H9 (cell line): ENCODE measurements at regions not wholly inside any gene's neighbourhood (a gene's known extent, or its start where the extent isn't known, plus 50 kb on each side); places are given as distances from the start of the nearest gene placed in this dataset.

Experiments used
- DNase-seq: peaks from one replicate; pipeline ENCODE4 v3.0.0-alpha.2; 2017
- H2AFZ ChIP-seq: one replicate; pipeline ENCODE4 v1.6.1; 2013; ENCODE audit warnings: mild to moderate bottlenecking, low read length, control low read depth, moderate library complexity
- H2AK5ac ChIP-seq: 2 replicates; pipeline ENCODE4 v1.6.1; 2013; ENCODE audit warnings: low read length, control low read depth, mixed read lengths; ENCODE audit not compliant: insufficient read length
- H2BK120ac ChIP-seq: one replicate; pipeline ENCODE4 v1.6.1; 2013; ENCODE audit warnings: low read depth, mild to moderate bottlenecking, low read length, control low read depth, inconsistent platforms; ENCODE audit not compliant: poor library complexity, severe bottlenecking
- H2BK12ac ChIP-seq: 2 replicates; pipeline ENCODE4 v1.6.1; 2013; ENCODE audit warnings: low read length, control low read depth, mixed read lengths, low read depth; ENCODE audit not compliant: insufficient read length
- H2BK15ac ChIP-seq: 2 replicates; pipeline ENCODE4 v1.6.1; 2013; ENCODE audit warnings: low read depth, low read length, control low read depth
- H2BK20ac ChIP-seq: one replicate; pipeline ENCODE4 v1.6.1; 2013; ENCODE audit warnings: low read depth, mild to moderate bottlenecking, low read length, control low read depth, inconsistent platforms; ENCODE audit not compliant: poor library complexity, severe bottlenecking
- H2BK5ac ChIP-seq: 2 replicates; pipeline ENCODE4 v1.6.1; 2013; ENCODE audit warnings: low read length, control low read depth, mixed read lengths; ENCODE audit not compliant: insufficient read length
- H3K14ac ChIP-seq: 2 replicates; pipeline ENCODE4 v1.6.1; 2013; ENCODE audit warnings: low read length, control low read depth; ENCODE audit not compliant: insufficient read depth
- H3K18ac ChIP-seq: 2 replicates; pipeline ENCODE4 v1.6.1; 2013; ENCODE audit warnings: low read depth, mild to moderate bottlenecking, mixed read lengths, low read length, control low read depth; ENCODE audit not compliant: insufficient read length
- H3K23ac ChIP-seq: 2 replicates; pipeline ENCODE4 v1.6.1; 2013; ENCODE audit warnings: low read length, control low read depth, mixed read lengths, low read depth; ENCODE audit not compliant: insufficient read length
- H3K23me2 ChIP-seq: 2 replicates; pipeline ENCODE4 v1.6.1; 2013; ENCODE audit warnings: low read depth, mild to moderate bottlenecking, mixed read lengths, low read length, control low read depth; ENCODE audit not compliant: insufficient read length, poor library complexity, severe bottlenecking
- H3K27ac ChIP-seq: 2 replicates; pipeline ENCODE4 v1.5.1; 2013; ENCODE audit warnings: low read length, control low read depth, mixed read lengths, low read depth; ENCODE audit not compliant: insufficient read length
- H3K27me3 ChIP-seq: 2 replicates; pipeline ENCODE4 v1.6.1; 2013; ENCODE audit warnings: low read length, control low read depth, inconsistent platforms; ENCODE audit not compliant: insufficient read depth
- H3K4ac ChIP-seq: 2 replicates; pipeline ENCODE4 v1.6.1; 2013; ENCODE audit warnings: low read depth, mild to moderate bottlenecking, control low read depth, inconsistent platforms, low read length, moderate library complexity
- H3K4me1 ChIP-seq: 2 replicates; pipeline ENCODE4 v1.6.1; 2013; ENCODE audit warnings: low read length, control low read depth, inconsistent platforms; ENCODE audit not compliant: insufficient read depth
- H3K4me2 ChIP-seq: 2 replicates; pipeline ENCODE4 v1.6.1; 2013; ENCODE audit warnings: low read length, control low read depth, mixed read lengths; ENCODE audit not compliant: insufficient read length, insufficient read depth
- H3K56ac ChIP-seq: 2 replicates; pipeline ENCODE4 v1.6.1; 2013; ENCODE audit warnings: low read depth, mild to moderate bottlenecking, mixed read lengths, low read length, control low read depth; ENCODE audit not compliant: insufficient read length
- H3K79me1 ChIP-seq: 2 replicates; pipeline ENCODE4 v1.6.1; 2013; ENCODE audit warnings: low read depth, mild to moderate bottlenecking, moderate library complexity, low read length, control low read depth, inconsistent platforms; ENCODE audit not compliant: insufficient read depth, poor library complexity, severe bottlenecking
- H3K79me2 ChIP-seq: 2 replicates; pipeline ENCODE4 v1.6.1; 2013; ENCODE audit warnings: low read length, control low read depth, inconsistent platforms; ENCODE audit not compliant: insufficient read depth
- H3K9ac ChIP-seq: 2 replicates; pipeline ENCODE4 v1.6.1; 2013; ENCODE audit warnings: low read length, control low read depth, mixed read lengths; ENCODE audit not compliant: insufficient read length; ENCODE audit errors: extremely low read depth
- H3K9me3 ChIP-seq: one replicate; pipeline ENCODE4 v1.6.1; 2013; ENCODE audit warnings: low read depth, low read length, inconsistent platforms; ENCODE audit not compliant: control insufficient read depth
- H3T11ph ChIP-seq: one replicate; pipeline ENCODE4 v1.6.1; 2013; ENCODE audit warnings: mild to moderate bottlenecking, low read length, control low read depth, inconsistent platforms
- H4K20me1 ChIP-seq: one replicate; pipeline ENCODE4 v1.6.1; 2013; ENCODE audit not compliant: control insufficient read depth, insufficient read length, insufficient read depth
- H4K5ac ChIP-seq: 2 replicates; pipeline ENCODE4 v1.6.1; 2013; ENCODE audit warnings: low read depth, mild to moderate bottlenecking, mixed read lengths, low read length, control low read depth; ENCODE audit not compliant: insufficient read length
- H4K8ac ChIP-seq: replicated peaks from 2 replicates; pipeline ENCODE4 v1.6.1; 2013; ENCODE audit warnings: low read length, control low read depth, mixed read lengths, low read depth; ENCODE audit not compliant: insufficient read length
- H4K91ac ChIP-seq: 2 replicates; pipeline ENCODE4 v1.6.1; 2013; ENCODE audit warnings: low read depth, mild to moderate bottlenecking, moderate library complexity, mixed read lengths, low read length, control low read depth; ENCODE audit not compliant: insufficient read length
- H3K27ac Mint-ChIP-seq, 3 experiments: 2 replicates in 2 of 3; 3 replicates in 1 of 3; pipeline ENCODE4 v1.8.0; 2020 to 2021; ENCODE audit warnings: mixed read lengths in 3 of 3, mild to moderate bottlenecking in 1 of 3, moderate library complexity in 1 of 3
- H3K27me3 Mint-ChIP-seq: 2 replicates; pipeline ENCODE4 v1.8.0; 2021; ENCODE audit warnings: low read depth, mild to moderate bottlenecking, moderate library complexity, mixed read lengths
- H3K36me3 Mint-ChIP-seq, 3 experiments: 2 replicates in 2 of 3; 3 replicates in 1 of 3; pipeline ENCODE4 v1.8.0; 2020 to 2021; ENCODE audit warnings: low read depth in 3 of 3, mixed read lengths in 3 of 3; ENCODE audit not compliant: insufficient read depth in 1 of 3
- H3K4me1 Mint-ChIP-seq, 2 experiments: 2 replicates each; pipeline ENCODE4 v1.8.0; 2020; ENCODE audit warnings: mixed read lengths in 2 of 2
- H3K4me3 Mint-ChIP-seq, 2 experiments: 2 replicates in 1 of 2; 3 replicates in 1 of 2; pipeline ENCODE4 v1.8.0; 2020 to 2021; ENCODE audit warnings: mild to moderate bottlenecking in 2 of 2, mixed read lengths in 2 of 2, moderate library complexity in 1 of 2
- H3K9me3 Mint-ChIP-seq, 2 experiments: 2 replicates in 1 of 2; 3 replicates in 1 of 2; pipeline ENCODE4 v1.8.0; 2020; ENCODE audit warnings: mild to moderate bottlenecking in 2 of 2, mixed read lengths in 2 of 2, moderate library complexity in 1 of 2
- CTCF ChIP-seq: fragments of 200-600 bp; sonication (generic); conservative IDR thresholded peaks from 3 replicates; pipeline ENCODE4 v1.8.0; 2021; ENCODE audit warnings: antibody characterized with exemption, mild to moderate bottlenecking
- WGBS: extraction: QIAGEN DNeasy Blood & Tissue Kit; methylation state at CpG from one replicate; pipeline ENCODE4 v1.1.7; 2013; ENCODE audit warnings: missing lambda C conversion rate, low lambda C conversion rate, mixed read lengths; ENCODE audit not compliant: insufficient read length; ENCODE audit errors: extremely low coverage; 5-methylcytosine and 5-hydroxymethylcytosine counted together

DNA sequence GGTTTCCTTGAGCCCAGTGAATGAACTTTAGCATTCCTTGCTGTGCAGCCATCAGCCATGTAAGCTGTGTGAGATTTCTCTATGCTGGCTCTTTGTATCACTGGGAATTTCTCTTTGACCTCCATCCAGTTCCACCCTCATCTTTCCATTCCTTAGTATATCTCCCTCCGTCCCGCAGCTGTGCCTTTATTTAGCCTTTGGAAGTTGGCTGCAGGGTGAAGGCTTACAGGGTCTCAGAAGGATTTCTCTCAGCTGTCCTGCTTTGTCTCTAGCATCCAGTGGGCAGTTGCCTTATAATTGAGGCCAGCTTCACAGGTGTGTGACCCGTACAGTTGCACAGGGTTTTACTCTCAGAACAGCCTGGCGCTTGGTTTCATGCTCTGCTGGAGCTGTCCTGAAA lies 144.3 kb downstream of the PXDC1 start:
- Mint-ChIP-seq H3K27me3 (no peaks in the 10 kb centered on the region; the same call in none of the 2 replicates), H3K27ac (no peak overlapping the region)

More for the DNA sequence above, 144.3 kb downstream of the PXDC1 start:
- no CpG with 5 or more reads among the region's 4 CpGs for WGBS
- Histone ChIP-seq H3K23ac (no peak overlapping the region), H3K18ac (no peak overlapping the region), H2AFZ (no peak overlapping the region), H3T11ph (no peak overlapping the region), H3K23me2 (no peaks in the 10 kb centered on the region), H3K14ac (no peak overlapping the region), H2BK20ac (no peak overlapping the region), H2BK15ac (no peak overlapping the region), H3K4me1 (no peaks in the 10 kb centered on the region), H4K91ac (no peak overlapping the region), H3K56ac (no peak overlapping the region), H3K27me3 (no peaks in the 10 kb centered on the region), H3K9ac (no peak overlapping the region), H3K4ac (no peak overlapping the region), H2BK120ac (no peak overlapping the region), H3K27ac (no peak overlapping the region), H2BK12ac (no peak overlapping the region), H2BK5ac (no peak overlapping the region), H3K79me1 (no peaks in the 10 kb centered on the region), H4K8ac (no peak overlapping the region), H2AK5ac (no peak overlapping the region), H4K20me1 (no peaks in the 10 kb centered on the region), H4K5ac (no peak overlapping the region), H3K79me2 (no peaks in the 10 kb centered on the region), H3K9me3 (no peaks in the 10 kb centered on the region), H3K4me2 (no peak overlapping the region)
- peaks cover 3 to 8% of the 10 kb centered on the region in 2 experiments; a peak in 3 of 5 replicates for H3K9me3 Mint-ChIP-seq
- TF ChIP-seq CTCF, result no peak
- peaks cover 0 to 4% of the 10 kb centered on the region in 2 experiments; a peak in 2 of 4 replicates for H3K4me1 Mint-ChIP-seq
- no peak overlapping the region for H3K4me3 Mint-ChIP-seq
- no peak for DNase-seq
- H3K36me3 Mint-ChIP-seq, result no peaks in the 10 kb centered on the region
